ENCODE measurements at regions not wholly inside any gene's neighbourhood (a gene's known extent, or its start where the extent isn't known, plus 50 kb on each side); places are given as distances from the start of the nearest gene placed in this dataset.

- TF ChIP-seq POLR2A (IDR thresholded peaks at IDR 0.05), result no peak
- TF ChIP-seq CTCF (IDR thresholded peaks at IDR 0.05), result no peak
Observed at GRCh38 chr11:92845805-92846204, 123.6 kb upstream of the MTNR1B start.

Data from upper lobe of left lung (tissue), 4 donors.